H1 (cell line): ENCODE measurements at regions not wholly inside any gene's neighbourhood (a gene's known extent, or its start where the extent isn't known, plus 50 kb on each side); places are given as distances from the start of the nearest gene placed in this dataset.

Experiments
- CTCF ChIP-seq, 3 experiments: IDR thresholded peaks; 1 replicate in 2 of 3; 2 replicates in 1 of 3; pipeline versions ENCODE4 v1.5.1 to v1.6.1; 2011; ENCODE audit warnings: low read length in 3 of 3, mild to moderate bottlenecking in 3 of 3, inconsistent platforms in 2 of 3, low read depth in 1 of 3, moderate library complexity in 1 of 3; ENCODE audit not compliant: insufficient read depth in 1 of 3; ENCODE audit errors: control extremely low read depth in 1 of 3
- EP300 ChIP-seq, 2 experiments: IDR thresholded peaks; 1 replicate in 1 of 2; 2 replicates in 1 of 2; pipeline ENCODE4 v1.6.1; 2011 to 2012; ENCODE audit warnings: low read depth in 2 of 2, low read length in 2 of 2, mild to moderate bottlenecking in 2 of 2, borderline replicate concordance in 1 of 2, inconsistent platforms in 1 of 2, moderate library complexity in 1 of 2
- EZH2 ChIP-seq: fragments of 200-600 bp; sonication (generic); IDR thresholded peaks from 2 replicates; pipeline ENCODE4 v1.7.1; 2012; ENCODE audit warnings: low read depth, mild to moderate bottlenecking, moderate library complexity, low read length, inconsistent platforms; ENCODE audit not compliant: severe bottlenecking
- SP1 ChIP-seq: IDR thresholded peaks from 2 replicates; pipeline ENCODE4 v1.6.1; 2011; ENCODE audit warnings: low read depth, low read length

- TF ChIP-seq CTCF (IDR thresholded peaks at IDR 0.05; ENCODE audit: control extremely low read depth in 1 of 3, insufficient read depth in 1 of 3, low read depth in 1 of 3, low read length in 3 of 3) (peak in 2 of 3 experiments; percentile 8 to 21; a peak in 2 of 4 replicates), EP300 (IDR thresholded peaks at IDR 0.05; ENCODE audit: borderline replicate concordance in 1 of 2, low read depth in 2 of 2, low read length in 2 of 2) (no peak), SP1 (no peak), EZH2 (no peak)
- TF ChIP-seq, all 59 proteins: peak for 3
Observed at GRCh38 chrX:137263374-137263773, 229.6 kb upstream of the GPR101 start (continued).
